ENCODE measurements at regions not wholly inside any gene's neighbourhood (a gene's known extent, or its start where the extent isn't known, plus 50 kb on each side); places are given as distances from the start of the nearest gene placed in this dataset.

- no peak for DNase-seq (ENCODE audit: low read depth)
These were observed 243.2 kb downstream of the PTBP2 start for GRCh38 chr1:96964761-96965160.

DNA sequence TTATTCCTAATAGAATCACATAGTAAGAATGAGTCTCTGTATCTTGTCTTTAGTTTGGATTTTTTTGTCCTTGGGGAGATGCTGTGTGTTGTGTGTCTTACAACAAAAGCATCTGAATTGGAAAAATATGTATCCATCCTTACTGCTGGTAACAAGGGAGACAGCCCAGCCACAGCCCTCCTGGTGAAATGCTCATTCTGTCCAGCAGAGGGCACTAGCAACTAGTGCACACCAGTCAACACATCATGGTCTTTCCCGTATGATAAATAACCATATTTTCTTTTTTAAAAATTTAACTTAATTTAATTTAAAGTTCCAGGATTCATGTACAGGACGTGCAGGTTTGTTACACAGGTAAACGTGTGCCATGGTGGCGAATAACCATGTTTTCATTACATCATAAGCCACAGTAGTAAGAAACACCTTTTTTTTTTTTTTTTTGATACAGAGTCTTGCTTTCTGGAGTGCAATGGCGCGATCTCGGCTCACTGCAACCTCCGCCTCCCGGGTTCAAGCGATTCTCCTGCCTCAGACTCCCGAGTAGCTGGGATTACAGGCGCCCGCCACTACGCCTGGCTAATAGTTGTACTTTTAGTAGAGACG is 245.1 kb downstream of the PTBP2 start:
- DNase-seq (ENCODE audit: low read depth): peak; percentile 35

DNA sequence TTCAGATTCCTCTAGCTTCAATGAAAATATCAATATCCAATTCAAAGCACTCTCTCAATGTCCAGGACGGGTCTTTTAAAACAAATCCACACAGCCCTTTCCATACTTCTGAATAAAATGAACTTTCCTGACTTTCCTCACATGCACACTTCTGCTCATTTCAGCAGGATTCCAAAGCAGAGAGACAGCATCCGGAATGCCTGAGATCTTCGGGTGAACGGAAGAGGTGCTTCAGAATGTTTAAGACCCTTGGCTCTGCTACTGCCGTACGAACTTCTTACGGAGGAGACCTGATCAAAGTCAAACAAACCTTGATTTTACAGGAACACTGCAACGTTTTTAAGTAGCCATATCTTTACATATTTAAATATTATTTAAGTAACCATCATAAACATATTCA is 245.7 kb downstream of the PTBP2 start:
- DNase-seq (ENCODE audit: low read depth): no peak

DNA sequence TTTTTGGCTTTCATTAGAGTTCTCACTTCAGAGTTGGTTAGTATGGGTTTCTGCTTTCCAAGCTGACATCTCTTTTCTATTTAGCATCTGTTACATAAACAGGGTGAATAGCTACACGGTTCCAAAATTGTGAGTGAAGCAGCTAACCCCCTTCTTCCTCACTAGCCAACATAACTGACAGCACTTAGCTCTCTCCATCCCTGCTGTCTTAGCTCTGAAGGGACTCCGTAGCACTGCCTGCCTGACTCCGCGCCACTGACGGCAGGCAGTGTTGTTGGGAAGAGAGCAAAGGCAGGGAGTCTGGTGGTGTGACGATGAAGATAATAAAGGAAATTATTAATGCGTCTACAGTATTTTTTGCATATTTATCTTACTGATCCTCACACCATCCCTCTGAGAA is 247.0 kb downstream of the PTBP2 start:
- DNase-seq (ENCODE audit: low read depth): no peak

DNA sequence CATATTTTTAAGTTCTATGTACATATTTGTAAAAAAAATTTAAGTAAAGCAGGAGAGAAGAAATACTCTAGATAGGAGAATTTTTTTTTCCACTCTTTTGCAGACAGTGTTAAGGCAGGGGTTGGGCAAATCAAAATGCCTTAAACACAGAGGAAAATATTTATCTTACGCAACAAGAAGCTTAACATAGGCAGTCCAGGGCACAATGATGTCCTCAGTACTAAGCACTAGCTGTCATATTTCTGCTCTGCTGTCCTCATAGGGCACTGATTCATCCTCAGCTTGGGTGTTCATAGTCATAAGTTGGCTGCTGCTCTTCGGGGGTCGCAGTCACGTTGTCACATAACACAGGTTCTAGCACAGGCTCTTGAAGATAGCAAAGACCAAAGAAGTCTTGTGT is 247.4 kb downstream of the PTBP2 start:
- DNase-seq (ENCODE audit: low read depth): no peak

GRCh38 chr1:96969656-96970163 is 248.1 kb downstream of the PTBP2 start:
- DNase-seq (ENCODE audit: low read depth): no peak

- no peak for DNase-seq (ENCODE audit: low read depth)
These were observed 249.9 kb downstream of the PTBP2 start for GRCh38 chr1:96971439-96971838.

- DNase-seq (ENCODE audit: low read depth): no peak
These were observed 250.4 kb downstream of the PTBP2 start for GRCh38 chr1:96971849-96972602.

DNA sequence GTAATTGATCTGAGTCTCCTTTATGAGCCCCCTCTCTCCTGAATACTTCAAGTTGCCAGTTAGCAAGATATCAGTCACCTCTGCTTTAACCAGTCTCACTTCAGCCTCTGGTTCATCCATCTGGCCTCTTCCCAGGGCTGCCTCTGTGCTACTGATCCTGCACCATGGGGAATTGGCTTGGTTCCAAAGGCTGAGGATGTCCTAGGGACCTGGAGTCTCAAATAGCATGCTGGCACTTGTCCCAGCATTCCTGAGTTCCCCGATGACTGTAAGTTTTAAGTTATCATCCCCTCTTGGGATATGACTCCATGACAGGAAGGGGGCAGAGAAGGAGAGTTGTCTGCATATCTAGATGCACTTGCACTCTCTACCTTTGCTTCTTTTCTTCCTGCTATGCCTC is 252.0 kb downstream of the PTBP2 start:
- no peak for DNase-seq (ENCODE audit: low read depth)

DNA sequence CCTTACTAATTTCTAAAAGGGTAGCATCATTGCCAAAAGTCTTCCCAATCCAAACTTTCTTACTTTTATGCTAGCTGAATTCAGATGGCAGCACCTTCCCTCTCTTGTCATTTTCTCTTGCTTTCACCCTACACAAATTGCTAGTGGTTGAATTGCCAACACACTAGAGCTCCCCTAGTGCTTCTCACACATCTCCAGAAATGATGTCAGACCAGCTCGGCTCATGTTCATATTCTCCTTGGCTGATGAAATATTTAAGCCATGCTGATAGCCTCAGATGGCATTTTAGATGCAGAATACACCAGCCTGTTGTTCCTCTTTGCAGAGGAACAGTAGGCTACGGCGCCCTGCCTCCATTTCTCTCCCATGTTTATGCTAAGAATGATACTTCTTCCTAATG is 256.9 kb downstream of the PTBP2 start:
- no peak for DNase-seq (ENCODE audit: low read depth)

GRCh38 chr1:96978901-96979300 is 257.3 kb downstream of the PTBP2 start:
- no peak for DNase-seq (ENCODE audit: low read depth)

DNA sequence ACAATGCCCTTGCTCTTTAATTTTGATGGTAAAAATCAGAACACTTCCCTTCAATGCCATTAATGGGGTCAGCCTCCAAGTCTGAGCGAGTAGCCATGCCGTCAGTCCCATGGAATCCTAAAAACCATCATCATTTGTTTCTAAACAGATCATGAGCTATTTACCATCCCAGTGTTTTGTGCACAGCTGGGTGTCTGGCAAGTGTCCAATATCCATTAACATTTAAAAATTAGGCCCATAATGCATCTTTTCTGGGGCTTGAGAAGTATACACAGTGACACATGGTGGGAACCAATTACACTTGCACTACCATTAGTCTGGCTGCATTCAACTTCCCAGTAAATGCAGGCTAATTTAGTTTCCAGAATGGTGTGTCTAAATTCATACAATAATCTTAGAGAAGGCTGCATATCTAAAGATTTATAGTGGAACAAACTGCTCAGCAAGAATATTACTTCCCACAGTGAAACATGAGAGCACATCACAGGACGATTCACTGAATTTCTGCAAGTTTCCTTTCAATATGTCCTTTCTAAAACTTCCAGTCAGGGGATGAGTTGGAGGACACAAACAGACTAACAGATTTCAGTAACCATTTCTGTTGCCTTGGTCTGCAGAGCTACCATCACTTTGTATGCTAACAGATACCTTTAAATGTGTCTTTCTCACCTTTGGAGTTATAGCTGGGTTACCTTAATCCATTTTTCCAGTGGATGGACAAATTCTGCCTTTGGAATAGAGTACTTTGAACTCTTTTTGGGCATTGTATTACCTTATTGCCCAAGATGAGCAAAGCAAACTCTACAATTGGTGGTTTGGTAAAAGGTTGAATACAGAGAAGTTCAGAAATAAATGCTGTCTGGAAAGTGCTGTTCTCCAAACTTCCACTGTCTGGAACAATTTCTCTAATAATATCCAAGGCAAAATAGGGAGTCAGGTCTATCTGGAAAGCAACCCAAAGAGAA is 258.0 kb downstream of the PTBP2 start:
- no peak for DNase-seq (ENCODE audit: low read depth)

- DNase-seq (ENCODE audit: low read depth): no peak
These were observed 258.9 kb downstream of the PTBP2 start for GRCh38 chr1:96980448-96980847.

- DNase-seq (ENCODE audit: low read depth): no peak
These were observed 259.6 kb downstream of the PTBP2 start for GRCh38 chr1:96981181-96981580.

DNA sequence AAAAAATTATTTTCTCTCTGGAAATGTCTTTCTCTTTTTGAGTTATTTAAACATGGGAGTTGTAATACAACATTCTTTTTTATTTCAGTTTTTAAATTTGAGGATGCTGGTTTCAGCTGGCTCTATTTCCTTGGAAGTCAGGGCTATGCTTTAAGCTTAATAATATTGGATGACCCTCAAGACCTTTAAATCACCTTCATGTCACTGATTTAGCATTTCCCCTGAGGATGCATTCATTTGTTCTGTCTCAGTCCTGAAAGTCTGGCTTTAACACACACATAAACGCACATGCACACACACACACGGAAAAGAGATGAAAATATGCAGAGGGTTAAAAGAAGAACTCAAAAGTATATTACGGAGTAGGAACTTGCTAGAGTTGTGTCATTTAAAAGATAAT is 260.5 kb downstream of the PTBP2 start:
- no peak for DNase-seq (ENCODE audit: low read depth)

- DNase-seq (ENCODE audit: low read depth): no peak
These were observed 262.3 kb downstream of the PTBP2 start for GRCh38 chr1:96983866-96984265.

DNA sequence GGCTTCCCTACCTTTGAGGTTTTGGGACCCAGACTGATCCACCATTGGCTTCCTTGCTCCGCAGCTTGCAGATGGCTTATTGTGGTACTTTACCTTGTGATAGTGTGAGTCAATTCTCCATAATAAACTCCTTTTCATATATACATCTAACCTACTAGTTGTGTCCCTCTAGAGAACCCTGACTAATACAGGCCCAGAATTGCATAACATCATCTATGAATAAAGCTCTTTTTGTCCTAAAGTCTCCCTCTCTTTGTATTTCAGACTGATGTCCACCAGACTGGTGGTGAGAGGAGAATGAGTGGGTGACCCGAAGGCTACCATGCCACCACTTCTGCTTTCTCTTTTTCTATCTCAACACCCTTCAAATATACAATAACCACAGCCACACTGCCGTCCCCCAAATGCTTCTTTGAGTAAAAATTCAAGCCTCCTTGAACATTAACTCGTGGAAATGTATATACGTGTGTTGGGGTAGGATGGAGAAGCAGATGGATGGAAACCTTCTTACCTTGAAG is 265.7 kb downstream of the PTBP2 start:
- no peak for DNase-seq (ENCODE audit: low read depth)

DNA sequence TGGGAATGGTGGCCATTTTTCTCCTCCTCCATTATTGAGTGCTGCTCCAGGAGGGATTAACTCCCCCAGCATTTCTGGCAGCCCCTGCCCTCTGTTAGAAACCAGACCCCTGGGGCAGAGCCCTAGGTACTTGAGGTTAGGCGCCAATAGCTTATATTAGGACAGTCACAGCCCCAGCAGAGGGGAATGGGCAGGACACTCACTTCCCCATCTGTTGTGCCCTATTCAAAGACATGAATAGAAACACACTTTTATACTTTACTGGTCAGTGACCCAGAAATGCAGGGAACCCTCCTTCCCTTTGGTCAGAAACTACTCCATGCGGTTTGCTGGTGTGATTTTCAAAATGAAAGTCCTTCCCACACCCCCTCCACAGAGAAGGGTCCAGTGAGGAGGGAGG is 267.7 kb downstream of the PTBP2 start:
- DNase-seq (ENCODE audit: low read depth): no peak

- no peak for DNase-seq (ENCODE audit: low read depth)
These were observed 268.6 kb downstream of the PTBP2 start for GRCh38 chr1:96990136-96990535.

DNA sequence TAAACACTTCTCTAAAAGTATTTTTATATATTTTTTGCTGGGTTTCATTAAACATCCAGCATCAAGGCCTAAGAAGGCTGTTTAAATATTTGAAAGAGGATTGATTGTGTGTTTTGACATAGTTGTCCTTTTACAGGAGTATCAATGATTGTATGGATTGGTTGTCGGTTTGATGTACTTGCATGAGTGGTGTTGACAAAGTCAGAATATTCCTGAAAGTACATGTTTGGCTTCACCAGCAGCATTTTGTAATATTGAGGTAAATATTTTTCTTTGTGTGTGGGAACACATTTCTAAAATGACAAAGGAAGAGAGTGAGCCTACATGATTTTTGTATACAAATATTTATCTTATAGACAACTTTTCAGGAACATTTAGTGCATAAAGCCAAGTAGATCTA is 269.7 kb downstream of the PTBP2 start:
- no peak for DNase-seq (ENCODE audit: low read depth)

- no peak for DNase-seq (ENCODE audit: low read depth)
These were observed 271.3 kb downstream of the PTBP2 start for GRCh38 chr1:96992871-96993270.

DNA sequence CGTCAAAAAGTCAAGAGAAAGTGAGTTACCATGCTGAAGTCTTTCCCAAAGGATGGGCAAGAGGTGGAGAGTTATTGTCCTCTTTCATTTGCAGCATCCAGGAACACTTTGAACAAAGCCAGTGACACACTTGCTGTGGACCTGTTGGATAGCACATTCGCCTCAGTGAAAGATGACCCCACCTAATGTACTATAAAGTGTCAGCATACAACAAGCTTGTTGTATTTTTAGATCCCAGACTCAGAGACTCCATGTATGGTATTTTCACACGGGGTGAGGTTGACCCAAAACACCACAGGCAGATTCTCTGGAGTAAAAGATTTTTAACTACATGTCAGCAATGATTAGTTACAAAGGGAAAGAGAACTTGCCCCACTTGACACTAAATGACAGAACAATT is 273.8 kb downstream of the PTBP2 start:
- DNase-seq (ENCODE audit: low read depth): no peak

All from HS-5 (cell line).